H54 (cell line): ENCODE measurements at regions not wholly inside any gene's neighbourhood (a gene's known extent, or its start where the extent isn't known, plus 50 kb on each side); places are given as distances from the start of the nearest gene placed in this dataset.

Experiments
- DNase-seq: peaks from one replicate; pipeline ENCODE4 v3.0.0; 2011; ENCODE audit warnings: low spot score, mixed read lengths; ENCODE audit not compliant: insufficient read length
- FAIRE-seq: peaks from 3 replicates; lab custom pipeline; 2011; peaks lifted over from hg19 to GRCh38; lab: Jason Lieb, UNC
- POLR2A ChIP-seq: IDR thresholded peaks from 2 replicates; pipeline ENCODE4 v1.6.1; 2011; ENCODE audit warnings: low read depth, mild to moderate bottlenecking, low read length

- FAIRE-seq: no peak
- DNase-seq: no peak
- no peak for TF ChIP-seq POLR2A
These were observed 2310.2 kb downstream of the LRRC4C start for GRCh38 chr11:39149214-39149613.

GRCh38 chr11:39145346-39145745, 2314.1 kb downstream of the LRRC4C start:
- FAIRE-seq (no peak), DNase-seq (no peak)
- no peak for TF ChIP-seq POLR2A

- TF ChIP-seq POLR2A: no peak
- DNase-seq (no peak), FAIRE-seq (no peak)
These were observed 2314.9 kb downstream of the LRRC4C start for GRCh38 chr11:39144351-39145130.

GRCh38 chr11:39139581-39139980, 2319.9 kb downstream of the LRRC4C start:
- no peak for TF ChIP-seq POLR2A
- FAIRE-seq (no peak), DNase-seq (no peak)

DNA sequence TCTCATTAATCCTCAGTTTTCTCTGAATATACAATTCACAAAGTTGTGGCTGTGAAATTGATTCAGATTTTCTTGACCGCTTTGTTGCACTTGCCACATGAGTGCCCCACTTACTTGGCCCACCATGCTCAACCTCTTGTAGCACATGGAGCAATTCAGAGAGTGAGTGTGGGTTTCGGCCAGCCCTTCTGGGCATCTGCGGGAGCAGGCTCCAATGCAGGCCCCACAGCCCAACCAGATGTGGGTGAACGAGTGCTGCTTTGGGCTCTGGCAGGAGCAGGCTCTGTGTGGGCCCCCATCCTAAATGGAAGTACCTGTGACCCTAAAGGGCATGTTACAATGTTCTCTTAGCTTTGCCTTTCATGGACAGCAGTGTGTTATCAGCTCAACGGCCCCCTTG, 2338.6 kb downstream of the LRRC4C start:
- no peak for TF ChIP-seq POLR2A
- DNase-seq (no peak), FAIRE-seq (no peak)

DNA sequence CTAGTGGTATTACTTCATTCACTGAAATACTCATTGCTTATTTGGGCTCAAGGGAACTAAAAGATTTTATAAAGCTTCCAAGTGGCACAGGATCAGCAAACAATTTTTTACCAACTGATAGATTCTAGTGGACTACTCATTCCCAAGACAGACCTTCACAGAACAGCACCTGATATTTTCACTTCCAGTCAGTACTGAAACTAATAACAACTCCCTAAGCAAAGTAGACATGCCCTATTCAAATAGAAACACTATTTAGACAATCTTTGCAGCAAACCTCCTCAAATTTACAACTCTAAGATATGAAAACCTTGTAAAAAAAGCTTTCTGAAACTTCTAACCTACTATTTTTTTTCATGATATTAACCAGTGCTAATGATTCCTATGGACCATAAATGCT, 2345.8 kb downstream of the LRRC4C start:
- no peak for TF ChIP-seq POLR2A
- DNase-seq: no peak
- FAIRE-seq: no peak

GRCh38 chr11:39102236-39102635, 2357.2 kb downstream of the LRRC4C start:
- no peak for TF ChIP-seq POLR2A
- FAIRE-seq (no peak), DNase-seq (no peak)

DNA sequence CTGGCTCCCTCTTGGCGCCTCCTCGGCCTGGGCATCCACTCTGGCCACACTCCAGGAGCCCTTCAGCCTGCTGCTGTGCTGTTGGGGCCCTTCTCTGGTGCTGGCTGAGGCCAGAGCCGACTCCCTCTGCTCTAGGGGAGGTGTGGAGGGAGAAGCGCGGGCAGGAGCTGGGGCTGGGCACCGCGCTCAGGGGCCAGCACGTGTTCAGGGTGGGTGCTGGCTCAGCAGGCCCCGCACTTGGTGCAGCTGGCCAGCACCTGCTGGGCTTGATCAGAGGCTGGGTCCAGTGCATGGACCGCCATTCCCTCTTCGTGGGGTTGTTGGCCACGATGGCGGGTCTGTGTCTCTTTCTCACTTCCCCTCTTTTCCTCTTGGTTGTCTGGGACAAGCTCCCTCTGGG, 2381.0 kb downstream of the LRRC4C start:
- DNase-seq: no peak
- TF ChIP-seq POLR2A: no peak
- FAIRE-seq: no peak

DNA sequence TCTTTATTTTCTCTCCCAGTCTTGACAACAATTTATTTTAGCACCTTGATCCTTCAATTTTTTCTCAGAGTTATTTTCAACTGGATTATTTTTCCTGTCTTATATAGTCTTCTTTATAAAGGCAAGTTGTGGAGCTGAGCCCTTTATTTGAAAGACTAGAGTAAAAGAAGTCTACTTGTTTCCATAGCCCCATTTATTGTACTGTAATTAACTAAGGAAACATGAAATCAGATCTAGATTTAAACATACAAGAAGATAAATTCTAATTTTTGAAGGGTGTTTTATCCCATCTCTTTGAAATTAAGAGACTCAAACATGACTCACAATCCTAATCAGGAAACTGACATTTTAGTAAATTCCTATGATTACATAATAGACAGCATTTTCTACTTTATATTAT, 2421.8 kb downstream of the LRRC4C start:
- no peak for DNase-seq
- no peak for TF ChIP-seq POLR2A
- FAIRE-seq: no peak

DNA sequence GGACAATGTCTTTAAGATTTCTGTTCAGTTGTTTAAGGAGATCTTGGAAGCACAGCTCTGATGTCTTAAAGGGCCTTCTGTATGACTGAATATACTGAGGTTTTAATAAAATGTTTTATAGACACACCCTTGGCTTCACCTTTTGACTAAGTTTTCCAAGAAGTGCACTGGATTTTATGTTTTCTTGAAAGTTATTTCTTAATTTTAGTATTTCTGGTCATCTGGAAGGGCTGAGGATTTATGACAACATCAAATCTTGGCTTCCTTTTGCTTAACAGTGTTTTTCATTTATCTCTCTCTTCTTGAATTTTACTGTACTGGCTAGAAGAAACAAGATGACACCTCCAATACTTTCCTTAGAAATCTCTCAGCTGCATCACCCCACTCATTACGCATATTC, 2423.4 kb downstream of the LRRC4C start:
- FAIRE-seq: no peak
- DNase-seq: no peak
- TF ChIP-seq POLR2A: no peak

GRCh38 chr11:39021539-39021938, 2423.5 kb upstream of the RAG2 start:
- DNase-seq (no peak), FAIRE-seq (no peak)
- TF ChIP-seq POLR2A: no peak

- FAIRE-seq: no peak
- TF ChIP-seq POLR2A: no peak
- no peak for DNase-seq
These were observed 2413.8 kb upstream of the RAG2 start for GRCh38 chr11:39011797-39012196.

- no peak for TF ChIP-seq POLR2A
- DNase-seq: no peak
- FAIRE-seq: no peak
These were observed 2392.8 kb upstream of the RAG2 start for GRCh38 chr11:38990841-38991240.

GRCh38 chr11:38990139-38990538, 2392.1 kb upstream of the RAG2 start:
- no peak for FAIRE-seq
- TF ChIP-seq POLR2A: no peak

DNA sequence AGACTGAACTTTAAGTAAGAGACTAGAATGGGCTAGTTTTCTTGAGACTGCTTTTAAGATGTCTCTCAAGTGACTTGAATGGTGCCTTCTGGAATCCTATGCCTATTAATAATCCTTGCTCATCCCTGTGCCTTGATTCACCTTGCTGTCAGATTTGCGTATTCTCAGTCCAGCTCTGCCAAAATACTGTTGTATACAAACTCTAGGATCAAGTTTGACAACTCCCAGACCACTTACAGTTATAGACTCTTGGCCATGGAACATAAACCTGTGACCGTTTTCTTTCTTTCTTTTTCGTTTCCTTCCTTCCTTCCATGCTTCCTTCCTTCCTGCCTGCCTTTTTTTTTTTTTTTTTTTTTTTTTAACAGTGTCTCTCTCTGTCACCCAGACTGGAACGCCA, 2390.9 kb upstream of the RAG2 start:
- FAIRE-seq (no peak), DNase-seq (no peak)
- TF ChIP-seq POLR2A: no peak

More at GRCh38 chr11:38990139-38990538, 2392.1 kb upstream of the RAG2 start:
- no peak for DNase-seq
